ENCODE measurements at regions not wholly inside any gene's neighbourhood (a gene's known extent, or its start where the extent isn't known, plus 50 kb on each side); places are given as distances from the start of the nearest gene placed in this dataset.

GRCh38 chr9:97801180-97801579 lies 51.8 kb upstream of the FOXE1 start:
- no peak for DNase-seq
- WGBS (ENCODE audit: low lambda C conversion rate), result 25% methylated on average over 1 of the region's 1 CpG
- Histone ChIP-seq H3K9me2 (no peaks in the 10 kb centered on the region), H3K27ac (ENCODE audit: low read depth in 2 of 2, low read length in 1 of 2) (no peak overlapping the region), H3K79me2 (ENCODE audit: insufficient read depth) (no peaks in the 10 kb centered on the region), H3K27me3 (ENCODE audit: insufficient read depth) (peaks cover 7% of the 10 kb centered on the region; the same call in 1 of the 2 replicates), H3K4me3 (ENCODE audit: low read depth in 2 of 2, low read length in 1 of 2) (no peak overlapping the region), H4K20me1 (ENCODE audit: insufficient read depth) (no peaks in the 10 kb centered on the region), H3K9ac (no peak overlapping the region), H3K4me2 (no peak overlapping the region), H3F3A (replicated peaks; ENCODE audit: insufficient read depth) (peaks cover 3% of the 10 kb centered on the region), H3K36me3 (replicated peaks in 1 of 2; ENCODE audit: control insufficient read depth in 1 of 2, insufficient read depth in 2 of 2, low read length in 1 of 2) (no peaks in the 10 kb centered on the region), H3K9me3 (no peaks in the 10 kb centered on the region), H3K4me1 (ENCODE audit: control insufficient read depth in 1 of 2, insufficient read depth in 2 of 2, low read depth in 1 of 2, low read length in 1 of 2) (no peaks in the 10 kb centered on the region; a peak in 1 of 4 replicates), H2AFZ (ENCODE audit: low read depth) (no peak overlapping the region)
- CTCF ChIA-PET, result no interaction called here
- TF ChIP-seq GATA2 (CRISPR knock-in tag; IDR thresholded peaks at IDR 0.05) (no peak), RAD21 (IDR thresholded peaks at IDR 0.05; ENCODE audit: low read length) (no peak), NRF1 (IDR thresholded peaks at IDR 0.05; ENCODE audit: low read depth, low read length) (no peak), FOSL2 (IDR thresholded peaks at IDR 0.05; ENCODE audit: borderline replicate concordance, low read depth) (no peak), RCOR1 (IDR thresholded peaks at IDR 0.05; ENCODE audit: low read length) (no peak), EZH2phosphoT487 (IDR thresholded peaks at IDR 0.05; ENCODE audit: borderline replicate concordance, low read depth) (no peak), USF1 (IDR thresholded peaks at IDR 0.05; ENCODE audit: borderline replicate concordance, low read depth) (no peak), TAF1 (IDR thresholded peaks at IDR 0.05; ENCODE audit: borderline replicate concordance, low read depth, low read length) (no peak), RXRA (IDR thresholded peaks at IDR 0.05; ENCODE audit: borderline replicate concordance, low read depth) (no peak), SMC3 (IDR thresholded peaks at IDR 0.05; ENCODE audit: low read depth, low read length) (no peak)
- TF ChIP-seq, protein P1, sequence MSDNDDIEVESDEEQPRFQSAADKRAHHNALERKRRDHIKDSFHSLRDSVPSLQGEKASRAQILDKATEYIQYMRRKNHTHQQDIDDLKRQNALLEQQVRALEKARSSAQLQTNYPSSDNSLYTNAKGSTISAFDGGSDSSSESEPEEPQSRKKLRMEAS (IDR thresholded peaks at IDR 0.05; ENCODE audit: low read depth), result no peak
- POLR2A ChIA-PET, result no interaction called here

DNA sequence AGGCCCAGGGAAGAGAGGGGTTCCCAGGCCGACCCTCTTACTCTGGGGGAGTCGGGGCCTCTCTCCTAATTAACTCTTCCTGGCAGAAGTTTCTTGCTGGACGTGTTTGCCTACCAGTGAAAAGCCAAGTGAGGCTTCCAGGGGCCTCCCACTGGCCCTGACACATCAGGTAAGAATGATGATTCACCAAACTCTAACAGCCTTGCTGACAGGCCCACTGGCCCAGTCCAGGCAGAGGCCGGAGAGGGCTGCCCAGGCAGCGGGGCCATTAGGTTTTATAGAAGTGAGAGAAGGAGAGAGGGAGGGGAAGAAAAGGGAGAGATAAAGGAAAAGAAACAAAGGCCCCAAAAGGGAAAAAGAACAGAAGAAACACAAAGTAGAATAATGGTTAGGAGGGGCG lies 50.8 kb upstream of the FOXE1 start:
- H3K4me1 ChIP-seq (ENCODE audit: control insufficient read depth in 1 of 2, insufficient read depth in 2 of 2, low read depth in 1 of 2, low read length in 1 of 2), result no peaks in the 10 kb centered on the region; a peak in 1 of 4 replicates
- H4K20me1 ChIP-seq (ENCODE audit: insufficient read depth), result no peaks in the 10 kb centered on the region
- peak overlapping the region; percentile 12; the same call in 1 of the 2 replicates for H3K4me2 ChIP-seq
- peaks cover 3% of the 10 kb centered on the region for H3F3A ChIP-seq (replicated peaks; ENCODE audit: insufficient read depth)
- peaks cover 7% of the 10 kb centered on the region; the same call in 1 of the 2 replicates for H3K27me3 ChIP-seq (ENCODE audit: insufficient read depth)
- H3K4me3 ChIP-seq (ENCODE audit: low read depth in 2 of 2, low read length in 1 of 2), result no peak overlapping the region
- CTCF ChIA-PET, result no interaction called here
- no peak for DNase-seq
- H3K36me3 ChIP-seq (replicated peaks in 1 of 2; ENCODE audit: control insufficient read depth in 1 of 2, insufficient read depth in 2 of 2, low read length in 1 of 2), result no peaks in the 10 kb centered on the region
- peak overlapping the region; percentile 56; the same call in 1 of the 2 replicates for H2AFZ ChIP-seq (ENCODE audit: low read depth)
- POLR2A ChIA-PET, result no interaction called here
- H3K27ac ChIP-seq (ENCODE audit: low read depth in 2 of 2, low read length in 1 of 2), result no peak overlapping the region
- TF ChIP-seq, protein P2, sequence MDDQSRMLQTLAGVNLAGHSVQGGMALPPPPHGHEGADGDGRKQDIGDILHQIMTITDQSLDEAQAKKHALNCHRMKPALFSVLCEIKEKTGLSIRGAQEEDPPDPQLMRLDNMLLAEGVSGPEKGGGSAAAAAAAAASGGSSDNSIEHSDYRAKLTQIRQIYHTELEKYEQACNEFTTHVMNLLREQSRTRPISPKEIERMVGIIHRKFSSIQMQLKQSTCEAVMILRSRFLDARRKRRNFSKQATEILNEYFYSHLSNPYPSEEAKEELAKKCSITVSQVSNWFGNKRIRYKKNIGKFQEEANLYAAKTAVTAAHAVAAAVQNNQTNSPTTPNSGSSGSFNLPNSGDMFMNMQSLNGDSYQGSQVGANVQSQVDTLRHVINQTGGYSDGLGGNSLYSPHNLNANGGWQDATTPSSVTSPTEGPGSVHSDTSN (IDR thresholded peaks at IDR 0.05), result peak; percentile 36; the same call in 1 of the 2 replicates
- no peak for TF ChIP-seq NFIC (IDR thresholded peaks at IDR 0.05; ENCODE audit: borderline replicate concordance)
- TF ChIP-seq POLR2AphosphoS5 (IDR thresholded peaks at IDR 0.05; ENCODE audit: low read depth, low read length), result no peak
- TF ChIP-seq TCF12 (IDR thresholded peaks at IDR 0.05), result 0 out of 2 replicates have a peak, but pooled peaks have one; percentile 8
- TF ChIP-seq, protein P1 (IDR thresholded peaks at IDR 0.05; ENCODE audit: low read depth), result no peak
- no peak for TF ChIP-seq REST (IDR thresholded peaks at IDR 0.05; ENCODE audit: low read depth, low read length)
- peak; percentile 42; the same call in 1 of the 2 replicates for TF ChIP-seq JUND (IDR thresholded peaks at IDR 0.05)
- TF ChIP-seq FOSL2 (IDR thresholded peaks at IDR 0.05; ENCODE audit: borderline replicate concordance, low read depth), result peak; percentile 59
- no peak for TF ChIP-seq USF2 (IDR thresholded peaks at IDR 0.05; ENCODE audit: borderline replicate concordance, low read depth, low read length)
- no peak for TF ChIP-seq GATA2 (CRISPR knock-in tag; IDR thresholded peaks at IDR 0.05)
- no peak for TF ChIP-seq NRF1 (IDR thresholded peaks at IDR 0.05; ENCODE audit: low read depth, low read length)
- no peak for TF ChIP-seq ZBTB33 (IDR thresholded peaks at IDR 0.05; ENCODE audit: borderline replicate concordance, low read depth)
- no peak overlapping the region for H3K9ac ChIP-seq
- H3K79me2 ChIP-seq (ENCODE audit: insufficient read depth), result no peaks in the 10 kb centered on the region
- 30% methylated on average over 6 of the region's 6 CpGs for WGBS (ENCODE audit: low lambda C conversion rate)
- no peaks in the 10 kb centered on the region for H3K9me2 ChIP-seq
- no peaks in the 10 kb centered on the region for H3K9me3 ChIP-seq

Data from SK-N-SH (cell line).